ENCODE measurements at regions not wholly inside any gene's neighbourhood (a gene's known extent, or its start where the extent isn't known, plus 50 kb on each side); places are given as distances from the start of the nearest gene placed in this dataset.

GRCh38 chr15:94057305-94057704, 174.1 kb upstream of the MCTP2 start:
- CTCF ChIA-PET, result interaction anchor here (1.0 kb wide), 1 partner anchor 9 kb away, joined by 3 read pairs; no protein-coding TSS in a partner anchor
- H3K4me2 ChIP-seq, result no peak overlapping the region

More at GRCh38 chr15:94057305-94057704, 174.1 kb upstream of the MCTP2 start:
- 40% methylated on average over 1 of the region's 1 CpG for WGBS (ENCODE audit: low lambda C conversion rate)
- H3F3A ChIP-seq (replicated peaks; ENCODE audit: insufficient read depth), result no peaks in the 10 kb centered on the region
- H3K36me3 ChIP-seq (replicated peaks in 1 of 2; ENCODE audit: control insufficient read depth in 1 of 2, insufficient read depth in 2 of 2, low read length in 1 of 2), result no peaks in the 10 kb centered on the region
- H3K4me3 ChIP-seq (ENCODE audit: low read depth in 2 of 2, low read length in 1 of 2), result no peak overlapping the region
- H3K9me3 ChIP-seq, result no peaks in the 10 kb centered on the region
- TF ChIP-seq, protein P1, sequence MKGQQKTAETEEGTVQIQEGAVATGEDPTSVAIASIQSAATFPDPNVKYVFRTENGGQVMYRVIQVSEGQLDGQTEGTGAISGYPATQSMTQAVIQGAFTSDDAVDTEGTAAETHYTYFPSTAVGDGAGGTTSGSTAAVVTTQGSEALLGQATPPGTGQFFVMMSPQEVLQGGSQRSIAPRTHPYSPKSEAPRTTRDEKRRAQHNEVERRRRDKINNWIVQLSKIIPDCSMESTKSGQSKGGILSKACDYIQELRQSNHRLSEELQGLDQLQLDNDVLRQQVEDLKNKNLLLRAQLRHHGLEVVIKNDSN (IDR thresholded peaks at IDR 0.05; ENCODE audit: borderline replicate concordance, low read depth), result no peak
- TF ChIP-seq, protein P2, sequence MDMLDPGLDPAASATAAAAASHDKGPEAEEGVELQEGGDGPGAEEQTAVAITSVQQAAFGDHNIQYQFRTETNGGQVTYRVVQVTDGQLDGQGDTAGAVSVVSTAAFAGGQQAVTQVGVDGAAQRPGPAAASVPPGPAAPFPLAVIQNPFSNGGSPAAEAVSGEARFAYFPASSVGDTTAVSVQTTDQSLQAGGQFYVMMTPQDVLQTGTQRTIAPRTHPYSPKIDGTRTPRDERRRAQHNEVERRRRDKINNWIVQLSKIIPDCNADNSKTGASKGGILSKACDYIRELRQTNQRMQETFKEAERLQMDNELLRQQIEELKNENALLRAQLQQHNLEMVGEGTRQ (IDR thresholded peaks at IDR 0.05; ENCODE audit: borderline replicate concordance, low read depth, low read length), result no peak
- TF ChIP-seq NFIC (IDR thresholded peaks at IDR 0.05; ENCODE audit: borderline replicate concordance) (no peak), IRF3 (IDR thresholded peaks at IDR 0.05; ENCODE audit: low read depth, low read length) (no peak), CHD2 (IDR thresholded peaks at IDR 0.05; ENCODE audit: low read length, partially characterized antibody) (no peak), RFX5 (IDR thresholded peaks at IDR 0.05; ENCODE audit: low read length) (no peak), REST (IDR thresholded peaks at IDR 0.05; ENCODE audit: low read depth, low read length) (no peak), RAD21 (IDR thresholded peaks at IDR 0.05; ENCODE audit: low read length) (no peak)
- H2AFZ ChIP-seq (ENCODE audit: low read depth), result no peak overlapping the region
- no peak overlapping the region for H3K9ac ChIP-seq
- no peak overlapping the region for H3K27ac ChIP-seq (ENCODE audit: low read depth in 2 of 2, low read length in 1 of 2)
- no peaks in the 10 kb centered on the region for H3K9me2 ChIP-seq
- no peak for DNase-seq
- no peaks in the 10 kb centered on the region for H3K27me3 ChIP-seq (ENCODE audit: insufficient read depth)
- peaks cover 0 to 8% of the 10 kb centered on the region in 2 experiments; a peak in 1 of 4 replicates for H3K4me1 ChIP-seq (ENCODE audit: control insufficient read depth in 1 of 2, insufficient read depth in 2 of 2, low read depth in 1 of 2, low read length in 1 of 2)
- POLR2A ChIA-PET, result no interaction called here
- H3K79me2 ChIP-seq (ENCODE audit: insufficient read depth), result no peaks in the 10 kb centered on the region
- H4K20me1 ChIP-seq (ENCODE audit: insufficient read depth), result no peaks in the 10 kb centered on the region

All from SK-N-SH (cell line).